ENCODE measurements at regions not wholly inside any gene's neighbourhood (a gene's known extent, or its start where the extent isn't known, plus 50 kb on each side); places are given as distances from the start of the nearest gene placed in this dataset.

- DNase-seq = no peak
- Histone ChIP-seq H3K27me3 (no peaks in the 10 kb centered on the region), H3K36me3 (no peaks in the 10 kb centered on the region), H3K9me3 (no peaks in the 10 kb centered on the region), H3K4me3 (no peak overlapping the region)
These were observed 209.4 kb downstream of the RPLP1 start for GRCh38 chr15:69661871-69662644.

DNA sequence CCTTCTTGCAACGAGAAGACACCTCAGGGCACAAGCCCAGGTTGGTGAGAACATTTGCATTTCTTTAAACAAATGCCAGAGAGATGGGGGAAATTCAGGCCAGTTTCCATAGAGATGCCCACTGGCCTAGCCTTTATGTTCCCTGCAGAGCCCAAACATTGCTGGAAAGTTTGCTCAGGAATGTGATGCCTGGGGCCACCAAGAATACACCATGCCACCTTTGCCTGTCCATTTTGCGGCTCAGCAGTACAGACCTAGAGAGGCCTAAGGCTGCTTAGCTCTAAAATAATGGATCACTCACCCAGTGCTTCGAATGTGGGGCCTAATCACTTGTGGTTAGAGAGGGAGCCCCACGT is 210.0 kb downstream of the RPLP1 start:
- DNase-seq = no peak
- no peaks in the 10 kb centered on the region for H3K36me3 ChIP-seq
- no peaks in the 10 kb centered on the region for H3K27me3 ChIP-seq
- no peak overlapping the region for H3K4me3 ChIP-seq
- H3K9me3 ChIP-seq = no peaks in the 10 kb centered on the region

DNA sequence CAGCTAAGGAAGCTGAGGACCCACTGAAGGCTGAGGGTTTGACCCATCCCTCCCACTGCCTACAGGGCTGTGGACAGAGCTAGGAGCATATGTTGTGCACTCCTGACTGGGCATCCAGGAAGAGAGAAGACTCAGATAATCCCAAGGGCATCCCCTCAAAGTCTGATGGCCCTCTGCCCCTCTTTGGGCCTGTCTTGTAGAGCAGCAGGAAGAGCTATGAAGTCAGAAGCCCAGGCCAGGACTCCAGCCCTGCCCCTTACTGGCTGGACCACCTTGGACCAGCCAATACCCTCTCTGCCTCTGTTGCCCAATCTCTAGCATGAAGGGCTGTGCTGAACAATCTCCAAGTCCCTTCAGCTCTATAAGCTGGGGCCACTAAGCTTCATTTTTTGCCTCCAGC is 210.8 kb downstream of the RPLP1 start:
- Histone ChIP-seq H3K4me3 (no peak overlapping the region), H3K27me3 (no peaks in the 10 kb centered on the region), H3K9me3 (no peaks in the 10 kb centered on the region), H3K36me3 (no peaks in the 10 kb centered on the region)
- DNase-seq = no peak

- Histone ChIP-seq H3K9me3 (no peaks in the 10 kb centered on the region), H3K27me3 (no peaks in the 10 kb centered on the region)
These were observed 211.4 kb downstream of the RPLP1 start for GRCh38 chr15:69663982-69664381.

GRCh38 chr15:69664572-69665571 is 212.3 kb downstream of the RPLP1 start:
- DNase-seq = no peak
- Histone ChIP-seq H3K9me3 (no peaks in the 10 kb centered on the region), H3K4me3 (no peak overlapping the region), H3K27me3 (no peaks in the 10 kb centered on the region), H3K36me3 (no peaks in the 10 kb centered on the region)

More at GRCh38 chr15:69663982-69664381, 211.4 kb downstream of the RPLP1 start:
- H3K36me3 ChIP-seq = no peaks in the 10 kb centered on the region
- no peak overlapping the region for H3K4me3 ChIP-seq
- no peak for DNase-seq

GRCh38 chr15:69665641-69666111 is 213.1 kb downstream of the RPLP1 start:
- Histone ChIP-seq H3K9me3 (no peaks in the 10 kb centered on the region), H3K4me3 (no peak overlapping the region), H3K27me3 (no peaks in the 10 kb centered on the region), H3K36me3 (no peaks in the 10 kb centered on the region)
- DNase-seq = no peak

GRCh38 chr15:69666441-69666882 is 213.8 kb downstream of the RPLP1 start:
- DNase-seq = no peak
- H3K36me3 ChIP-seq = no peaks in the 10 kb centered on the region
- no peaks in the 10 kb centered on the region for H3K9me3 ChIP-seq
- H3K27me3 ChIP-seq = no peaks in the 10 kb centered on the region
- no peak overlapping the region for H3K4me3 ChIP-seq

DNA sequence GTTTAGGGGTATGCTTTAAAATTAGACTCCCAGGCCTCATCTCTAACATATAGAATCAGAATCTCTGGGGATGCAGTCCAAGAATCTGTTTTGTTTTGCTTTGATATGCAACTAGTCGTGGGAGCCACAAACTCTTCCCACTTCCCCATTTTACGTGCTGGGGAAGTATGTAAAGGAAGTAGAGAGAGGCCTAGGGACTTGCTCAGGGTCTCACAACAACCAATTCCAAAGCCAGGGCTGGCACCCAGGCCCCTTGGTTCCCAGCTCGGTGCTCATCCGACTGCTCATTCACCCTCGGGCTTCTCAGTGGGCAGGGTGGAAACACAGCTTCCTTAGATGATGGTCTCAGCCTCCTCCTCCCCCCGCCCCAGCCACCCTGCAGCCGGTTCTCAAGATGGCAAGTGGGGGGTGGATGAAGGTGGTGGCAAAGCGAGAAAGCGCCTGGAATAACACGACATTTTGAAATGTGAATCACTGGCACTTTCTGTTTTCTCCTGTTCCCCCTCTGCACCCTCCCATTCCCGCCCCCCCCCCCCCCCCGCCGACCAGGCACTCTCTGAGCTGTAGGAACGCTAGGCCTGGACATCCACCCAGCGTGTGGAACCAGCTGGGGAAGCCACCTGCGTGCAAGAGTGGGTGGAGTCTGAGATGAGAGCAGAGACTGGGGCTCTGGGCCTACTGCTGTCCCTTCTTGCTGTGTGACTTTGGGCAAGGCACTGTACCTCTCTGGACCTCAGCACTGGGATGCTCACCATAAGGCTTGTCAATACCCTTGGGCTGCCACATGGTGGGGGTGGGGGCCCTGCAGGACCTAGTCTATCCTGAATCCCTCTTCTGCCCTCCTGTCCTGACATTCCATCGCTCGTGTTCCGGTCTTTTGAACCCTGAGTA is 214.5 kb downstream of the RPLP1 start:
- Histone ChIP-seq H3K9me3 (no peaks in the 10 kb centered on the region), H3K36me3 (no peaks in the 10 kb centered on the region), H3K4me3 (no peak overlapping the region), H3K27me3 (no peaks in the 10 kb centered on the region)
- no peak for DNase-seq

DNA sequence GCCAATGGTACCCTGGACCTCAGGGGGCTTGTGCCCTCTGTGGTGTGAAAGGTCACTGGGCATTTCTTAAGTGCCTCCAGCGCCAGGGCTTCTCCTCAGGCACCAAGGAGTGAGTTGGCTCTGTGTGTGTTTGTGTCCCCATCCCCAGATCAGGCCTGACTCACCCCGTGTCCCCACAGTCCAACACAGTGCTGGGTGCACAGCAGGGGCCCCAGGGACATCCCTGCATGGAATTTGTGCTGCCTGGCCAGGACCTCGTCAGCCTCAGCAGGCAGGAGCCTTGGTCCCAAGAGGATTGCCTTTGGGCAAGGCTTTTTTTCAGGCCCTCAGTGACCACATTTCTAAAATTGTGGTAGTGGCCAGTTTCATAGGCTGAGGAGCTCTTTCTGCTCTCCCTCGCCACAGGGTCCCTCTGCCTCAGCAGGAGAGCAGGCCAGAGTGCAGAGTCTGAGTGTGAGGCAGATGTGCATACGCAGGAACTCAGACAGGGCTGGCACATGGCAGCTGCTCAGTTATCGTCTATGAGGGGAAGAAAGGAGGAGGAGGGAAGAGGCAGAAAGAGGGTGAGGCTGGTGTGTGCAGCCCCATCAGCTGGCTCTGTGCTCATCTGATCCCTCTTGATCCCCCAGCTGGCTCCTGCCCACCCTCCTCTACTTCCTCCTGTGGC is 215.6 kb downstream of the RPLP1 start:
- no peaks in the 10 kb centered on the region for H3K9me3 ChIP-seq
- H3K27me3 ChIP-seq = no peaks in the 10 kb centered on the region
- DNase-seq = no peak
- no peak overlapping the region for H3K4me3 ChIP-seq
- no peaks in the 10 kb centered on the region for H3K36me3 ChIP-seq

DNA sequence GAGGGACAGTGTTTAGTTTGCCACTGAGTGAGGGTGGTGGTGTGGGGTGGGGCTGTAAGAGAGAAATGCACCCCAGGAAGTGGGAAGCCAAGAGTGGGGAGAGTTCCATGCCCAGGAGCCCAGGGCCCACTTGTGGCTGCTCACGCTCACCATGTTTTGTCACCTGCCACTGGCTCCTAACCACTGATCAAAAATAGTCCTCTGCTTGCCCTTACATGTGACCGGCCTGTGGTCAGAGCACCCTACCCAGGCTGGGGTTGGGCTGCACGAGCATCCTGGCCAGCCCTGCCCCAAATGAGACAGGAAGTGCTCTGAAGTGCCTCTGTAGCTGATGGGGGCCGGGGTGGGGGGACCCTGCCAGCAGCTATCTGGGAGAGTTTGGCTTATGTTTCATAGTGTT is 216.3 kb downstream of the RPLP1 start:
- no peak for DNase-seq
- Histone ChIP-seq H3K36me3 (no peaks in the 10 kb centered on the region), H3K4me3 (no peak overlapping the region), H3K9me3 (no peaks in the 10 kb centered on the region), H3K27me3 (no peaks in the 10 kb centered on the region)

GRCh38 chr15:69669446-69669845 is 216.8 kb downstream of the RPLP1 start:
- Histone ChIP-seq H3K9me3 (no peaks in the 10 kb centered on the region), H3K4me3 (no peak overlapping the region), H3K36me3 (no peaks in the 10 kb centered on the region), H3K27me3 (peaks cover 2% of the 10 kb centered on the region; the same call in 1 of the 2 replicates)
- no peak for DNase-seq

DNA sequence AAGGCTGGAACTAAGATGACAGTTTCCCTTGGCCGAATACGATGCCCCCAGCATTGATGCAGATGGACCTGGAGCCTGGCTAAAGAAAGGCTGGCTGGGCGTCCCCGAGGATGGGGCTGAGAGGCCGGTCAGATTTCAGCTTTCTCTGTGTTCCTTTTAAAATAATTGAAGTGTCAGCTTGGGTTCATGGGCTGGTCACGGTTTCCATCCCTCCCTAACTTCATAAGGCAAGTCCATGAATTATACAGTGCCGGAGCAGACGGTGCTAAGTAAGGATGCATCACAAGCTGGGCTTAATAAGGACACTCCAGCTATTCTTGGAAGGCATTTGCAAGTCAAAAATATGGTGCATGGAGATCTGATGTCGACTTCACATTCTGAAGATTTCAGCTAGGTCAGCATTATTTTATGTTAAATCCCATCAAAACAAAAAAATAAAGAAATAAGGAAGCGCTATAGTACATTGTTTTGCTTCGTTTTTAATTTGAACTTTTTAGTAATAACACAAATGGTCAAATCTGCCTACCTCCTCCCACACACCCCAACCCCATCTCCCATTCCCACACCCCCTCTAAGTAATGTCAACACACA is 220.8 kb downstream of the RPLP1 start:
- Histone ChIP-seq H3K27me3 (peaks cover 14% of the 10 kb centered on the region), H3K4me3 (no peak overlapping the region), H3K36me3 (no peaks in the 10 kb centered on the region), H3K9me3 (no peaks in the 10 kb centered on the region)
- DNase-seq = no peak

DNA sequence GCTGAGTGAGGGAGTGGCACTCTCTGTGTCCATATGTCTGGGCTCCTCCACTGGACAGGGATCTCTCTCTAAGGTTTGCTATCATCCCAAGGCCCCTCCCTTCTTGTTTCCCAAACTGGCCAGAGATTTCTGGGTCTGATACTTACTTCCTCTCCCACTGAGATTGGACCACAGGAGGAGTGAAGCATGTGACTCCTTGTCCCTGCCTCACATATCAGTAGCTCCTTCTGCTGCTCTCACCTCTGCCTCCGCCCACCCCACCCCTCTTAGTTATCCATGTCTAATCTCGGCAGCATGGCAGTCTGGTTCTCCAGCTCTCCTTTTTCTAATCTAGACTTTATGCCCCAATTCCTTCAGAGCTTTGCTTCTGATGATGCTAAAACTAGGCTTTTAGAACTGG is 223.1 kb downstream of the RPLP1 start:
- DNase-seq = no peak
- no peak overlapping the region for H3K4me3 ChIP-seq
- H3K36me3 ChIP-seq = no peaks in the 10 kb centered on the region
- H3K27me3 ChIP-seq = peaks cover 16% of the 10 kb centered on the region
- H3K9me3 ChIP-seq = no peaks in the 10 kb centered on the region

DNA sequence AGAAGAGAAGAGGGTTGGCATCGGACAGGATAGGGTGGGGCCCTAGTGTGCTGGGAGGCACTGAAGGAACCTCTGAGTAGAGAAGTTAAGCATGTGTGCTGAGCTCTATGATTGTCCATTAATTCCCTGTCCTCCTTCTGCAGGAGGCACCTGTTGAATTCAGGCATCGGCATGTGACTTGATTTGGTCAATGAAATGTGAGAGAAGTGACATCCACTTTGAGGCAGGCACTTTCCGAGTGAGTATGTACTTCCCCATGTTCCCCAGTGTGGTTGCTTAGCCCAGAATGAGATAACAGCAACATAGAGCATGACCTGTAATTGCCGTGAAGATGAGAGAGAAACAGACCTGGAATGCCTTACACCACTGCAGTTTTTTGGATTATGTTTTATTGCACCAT is 224.8 kb downstream of the RPLP1 start:
- Histone ChIP-seq H3K36me3 (no peaks in the 10 kb centered on the region), H3K27me3 (peaks cover 16% of the 10 kb centered on the region), H3K4me3 (no peak overlapping the region), H3K9me3 (peaks cover 9% of the 10 kb centered on the region)
- DNase-seq = no peak

- Histone ChIP-seq H3K27me3 (peaks cover 13% of the 10 kb centered on the region), H3K9me3 (peaks cover 11% of the 10 kb centered on the region), H3K36me3 (no peaks in the 10 kb centered on the region), H3K4me3 (no peak overlapping the region)
- DNase-seq = no peak
These were observed 227.1 kb downstream of the RPLP1 start for GRCh38 chr15:69679623-69680228.

Measured in MG63 (cell line).